Hippocampal formation (tissue), 2 donors: ENCODE measurements at regions not wholly inside any gene's neighbourhood (a gene's known extent, or its start where the extent isn't known, plus 50 kb on each side); places are given as distances from the start of the nearest gene placed in this dataset.
"Not testable (repeated sequence)": the region's sequence is repeated elsewhere in the genome, so short reads cannot be mapped to it uniquely, and the experiment has no call there.

Experiments
- DNase-seq, 2 donors: peaks; one replicate each; lab custom pipeline; 2025; lab: John Stamatoyannopoulos, UW

GRCh38 chr2:56803596-56803995, 619.8 kb downstream of the CCDC85A start:
- DNase-seq, result no peak

GRCh38 chr2:56806924-56807323, 623.1 kb downstream of the CCDC85A start:
- no peak for DNase-seq

- no peak for DNase-seq
Measured at GRCh38 chr2:56807861-56808260, 624.1 kb downstream of the CCDC85A start.

GRCh38 chr2:56811401-56811800, 627.6 kb downstream of the CCDC85A start:
- DNase-seq, result no peak

GRCh38 chr2:56812432-56812831, 628.6 kb downstream of the CCDC85A start:
- DNase-seq, result no peak

GRCh38 chr2:56813490-56813889, 629.7 kb downstream of the CCDC85A start:
- DNase-seq, result no peak

- no peak for DNase-seq
Measured at GRCh38 chr2:56816666-56817065, 632.9 kb downstream of the CCDC85A start.

GRCh38 chr2:56831780-56832179, 648.0 kb downstream of the CCDC85A start:
- DNase-seq, result no peak

- no peak for DNase-seq
Measured at GRCh38 chr2:56834686-56835085, 650.9 kb downstream of the CCDC85A start.

- DNase-seq, result not testable (repeated sequence)
Measured at GRCh38 chr2:56840009-56840408, 656.2 kb downstream of the CCDC85A start.

- DNase-seq, result no peak
Measured at GRCh38 chr2:56860991-56861390, 677.2 kb downstream of the CCDC85A start.

GRCh38 chr2:56871644-56872043, 687.9 kb downstream of the CCDC85A start:
- no peak for DNase-seq

GRCh38 chr2:56874717-56875116, 690.9 kb downstream of the CCDC85A start:
- no peak for DNase-seq

GRCh38 chr2:56889738-56890137, 705.9 kb downstream of the CCDC85A start:
- DNase-seq, result no peak

GRCh38 chr2:56892382-56892781, 708.6 kb downstream of the CCDC85A start:
- DNase-seq, result no peak

GRCh38 chr2:56898986-56899385, 715.2 kb downstream of the CCDC85A start:
- DNase-seq, result no peak

- no peak for DNase-seq
Measured at GRCh38 chr2:56912490-56912889, 728.7 kb downstream of the CCDC85A start.

- DNase-seq, result no peak
Measured at GRCh38 chr2:56918790-56919189, 735.0 kb downstream of the CCDC85A start.

- no peak for DNase-seq
Measured at GRCh38 chr2:56933976-56934375, 750.2 kb downstream of the CCDC85A start.

GRCh38 chr2:56934866-56935265, 751.1 kb downstream of the CCDC85A start:
- no peak for DNase-seq

GRCh38 chr2:56940054-56940453, 756.3 kb downstream of the CCDC85A start:
- DNase-seq, result no peak

- DNase-seq, result no peak
Measured at GRCh38 chr2:56952871-56953270, 769.1 kb downstream of the CCDC85A start.

- no peak for DNase-seq
Measured at GRCh38 chr2:56960581-56960980, 776.8 kb downstream of the CCDC85A start.

- no peak for DNase-seq
Measured at GRCh38 chr2:56962673-56963072, 778.9 kb downstream of the CCDC85A start.

- DNase-seq, result no peak
Measured at GRCh38 chr2:56969513-56969912, 785.7 kb downstream of the CCDC85A start.
